ENCODE measurements at regions not wholly inside any gene's neighbourhood (a gene's known extent, or its start where the extent isn't known, plus 50 kb on each side); places are given as distances from the start of the nearest gene placed in this dataset.

DNA sequence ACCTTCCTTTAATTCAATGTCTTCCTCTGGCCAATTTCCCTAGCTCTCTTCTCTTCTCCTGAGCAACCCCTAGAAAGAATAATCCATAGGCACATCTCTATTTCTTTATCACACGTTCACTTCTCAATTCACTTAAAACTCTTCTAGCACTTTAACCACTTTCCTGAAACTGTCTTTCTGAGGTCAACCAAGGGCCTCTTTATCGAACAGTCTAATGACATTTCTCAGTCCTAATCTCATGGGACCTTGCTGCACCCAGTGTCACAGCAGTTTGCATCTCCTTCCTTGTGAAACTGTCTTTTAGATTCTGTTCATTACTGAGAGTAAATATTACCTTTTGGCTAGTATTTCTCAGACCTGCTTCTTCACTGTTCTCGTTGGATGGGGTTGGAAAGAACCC is 285.3 kb upstream of the RASGEF1B start:
- no peak overlapping the region for H3K27ac ChIP-seq (ENCODE audit: insufficient read depth, low read length)
- H3K36me3 ChIP-seq (ENCODE audit: control insufficient read depth, insufficient read depth, low read length), result no peaks in the 10 kb centered on the region
- no peak overlapping the region for H2AFZ ChIP-seq (ENCODE audit: low read length)
- H3K4me2 ChIP-seq (ENCODE audit: extremely low read depth, insufficient read depth, low read length), result no peak overlapping the region
- TF ChIP-seq, protein P1, sequence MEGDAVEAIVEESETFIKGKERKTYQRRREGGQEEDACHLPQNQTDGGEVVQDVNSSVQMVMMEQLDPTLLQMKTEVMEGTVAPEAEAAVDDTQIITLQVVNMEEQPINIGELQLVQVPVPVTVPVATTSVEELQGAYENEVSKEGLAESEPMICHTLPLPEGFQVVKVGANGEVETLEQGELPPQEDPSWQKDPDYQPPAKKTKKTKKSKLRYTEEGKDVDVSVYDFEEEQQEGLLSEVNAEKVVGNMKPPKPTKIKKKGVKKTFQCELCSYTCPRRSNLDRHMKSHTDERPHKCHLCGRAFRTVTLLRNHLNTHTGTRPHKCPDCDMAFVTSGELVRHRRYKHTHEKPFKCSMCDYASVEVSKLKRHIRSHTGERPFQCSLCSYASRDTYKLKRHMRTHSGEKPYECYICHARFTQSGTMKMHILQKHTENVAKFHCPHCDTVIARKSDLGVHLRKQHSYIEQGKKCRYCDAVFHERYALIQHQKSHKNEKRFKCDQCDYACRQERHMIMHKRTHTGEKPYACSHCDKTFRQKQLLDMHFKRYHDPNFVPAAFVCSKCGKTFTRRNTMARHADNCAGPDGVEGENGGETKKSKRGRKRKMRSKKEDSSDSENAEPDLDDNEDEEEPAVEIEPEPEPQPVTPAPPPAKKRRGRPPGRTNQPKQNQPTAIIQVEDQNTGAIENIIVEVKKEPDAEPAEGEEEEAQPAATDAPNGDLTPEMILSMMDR (conservative IDR thresholded peaks at IDR 0.05 in 1 of 2, IDR thresholded peaks at IDR 0.05 in 1 of 2; ENCODE audit: low read depth in 1 of 2, low read length in 2 of 2), result no peak
- no peak for TF ChIP-seq EZH2 (IDR thresholded peaks at IDR 0.05; ENCODE audit: low read length, missing control alignments)
- DNase-seq (ENCODE audit: low read depth in 2 of 2), result no peak
- no peaks in the 10 kb centered on the region for H3K4me1 ChIP-seq (ENCODE audit: control insufficient read depth, extremely low read depth, insufficient read depth, low read length)
- no peaks in the 10 kb centered on the region for H3K9me3 ChIP-seq (ENCODE audit: control insufficient read depth, insufficient read depth, low read depth, low read length)
- no peaks in the 10 kb centered on the region for H3K79me2 ChIP-seq (ENCODE audit: control insufficient read depth, insufficient read depth, low read length)
- H4K20me1 ChIP-seq (ENCODE audit: control insufficient read depth, extremely low read depth, insufficient read depth, low read length), result no peaks in the 10 kb centered on the region
- no peaks in the 10 kb centered on the region for H3K27me3 ChIP-seq (ENCODE audit: control insufficient read depth, insufficient read depth, low read length)
- no peak overlapping the region for H3K9ac ChIP-seq (ENCODE audit: insufficient read depth, low read length)
- H3K4me3 ChIP-seq (replicated peaks in 1 of 4; ENCODE audit: control extremely low read depth in 1 of 4, insufficient read depth in 1 of 4, low read depth in 3 of 4, low read length in 4 of 4), result no peak overlapping the region

DNA sequence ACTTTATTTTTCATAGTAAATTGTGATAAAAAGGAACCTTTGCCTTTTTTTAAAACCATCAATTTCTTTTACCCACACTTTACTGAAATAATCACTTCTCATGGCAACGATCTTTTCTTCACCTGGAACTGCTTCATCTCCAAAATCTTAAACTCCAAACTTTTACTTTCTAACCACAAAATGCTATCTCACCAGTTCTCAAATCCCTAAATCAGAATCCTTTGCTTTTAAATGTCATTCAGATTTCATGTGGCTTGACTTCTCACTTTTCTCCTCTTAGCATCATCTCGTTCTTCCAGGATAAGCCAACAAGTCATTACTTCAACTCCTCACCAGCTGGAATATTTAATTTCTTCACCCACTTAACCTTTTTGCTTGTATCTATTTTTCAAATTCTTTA is 284.3 kb upstream of the RASGEF1B start:
- Histone ChIP-seq H3K9me3 (ENCODE audit: control insufficient read depth, insufficient read depth, low read depth, low read length) (no peaks in the 10 kb centered on the region), H3K4me3 (replicated peaks in 1 of 4; ENCODE audit: control extremely low read depth in 1 of 4, insufficient read depth in 1 of 4, low read depth in 3 of 4, low read length in 4 of 4) (no peak overlapping the region), H3K36me3 (ENCODE audit: control insufficient read depth, insufficient read depth, low read length) (no peaks in the 10 kb centered on the region)

DNA sequence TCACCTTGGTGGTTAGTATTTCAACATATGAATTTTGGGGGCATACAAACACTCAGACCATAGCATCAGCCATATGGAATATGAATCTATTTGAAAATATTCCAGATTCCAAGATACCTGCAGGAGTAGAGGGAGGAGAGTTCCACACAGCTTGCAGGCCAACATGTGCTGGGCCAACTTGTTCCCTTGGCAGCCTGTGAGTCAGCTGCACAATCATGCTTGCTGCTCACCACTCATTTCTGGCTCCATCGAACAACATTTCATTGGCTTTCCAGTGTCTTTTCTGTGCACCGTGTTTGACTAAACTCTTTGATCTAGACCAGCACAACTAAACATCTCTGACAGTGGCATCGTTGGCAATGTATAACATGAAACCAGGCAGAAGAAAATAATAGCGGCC is 282.5 kb upstream of the RASGEF1B start:
- DNase-seq (ENCODE audit: low read depth in 2 of 2), result no peak
- Histone ChIP-seq H3K4me3 (replicated peaks in 1 of 4; ENCODE audit: control extremely low read depth in 1 of 4, insufficient read depth in 1 of 4, low read depth in 3 of 4, low read length in 4 of 4) (no peak overlapping the region), H3K9me3 (ENCODE audit: control insufficient read depth, insufficient read depth, low read depth, low read length) (no peaks in the 10 kb centered on the region), H3K79me2 (ENCODE audit: control insufficient read depth, insufficient read depth, low read length) (no peaks in the 10 kb centered on the region), H3K4me1 (ENCODE audit: control insufficient read depth, extremely low read depth, insufficient read depth, low read length) (no peaks in the 10 kb centered on the region), H3K9ac (ENCODE audit: insufficient read depth, low read length) (no peak overlapping the region), H3K36me3 (ENCODE audit: control insufficient read depth, insufficient read depth, low read length) (no peaks in the 10 kb centered on the region), H4K20me1 (ENCODE audit: control insufficient read depth, extremely low read depth, insufficient read depth, low read length) (no peaks in the 10 kb centered on the region), H3K4me2 (ENCODE audit: extremely low read depth, insufficient read depth, low read length) (no peak overlapping the region), H3K27me3 (ENCODE audit: control insufficient read depth, insufficient read depth, low read length) (no peaks in the 10 kb centered on the region), H3K27ac (ENCODE audit: insufficient read depth, low read length) (no peak overlapping the region), H2AFZ (ENCODE audit: low read length) (no peak overlapping the region)
- TF ChIP-seq, protein P1 (conservative IDR thresholded peaks at IDR 0.05 in 1 of 2, IDR thresholded peaks at IDR 0.05 in 1 of 2; ENCODE audit: low read depth in 1 of 2, low read length in 2 of 2), result no peak
- TF ChIP-seq EZH2 (IDR thresholded peaks at IDR 0.05; ENCODE audit: low read length, missing control alignments), result no peak

More for the DNA sequence above, 284.3 kb upstream of the RASGEF1B start:
- DNase-seq (ENCODE audit: low read depth in 2 of 2), result no peak
- TF ChIP-seq, protein P1 (conservative IDR thresholded peaks at IDR 0.05 in 1 of 2, IDR thresholded peaks at IDR 0.05 in 1 of 2; ENCODE audit: low read depth in 1 of 2, low read length in 2 of 2), result no peak
- Histone ChIP-seq H3K4me1 (ENCODE audit: control insufficient read depth, extremely low read depth, insufficient read depth, low read length) (no peaks in the 10 kb centered on the region), H3K79me2 (ENCODE audit: control insufficient read depth, insufficient read depth, low read length) (no peaks in the 10 kb centered on the region), H2AFZ (ENCODE audit: low read length) (no peak overlapping the region), H3K27ac (ENCODE audit: insufficient read depth, low read length) (no peak overlapping the region), H3K9ac (ENCODE audit: insufficient read depth, low read length) (no peak overlapping the region), H3K4me2 (ENCODE audit: extremely low read depth, insufficient read depth, low read length) (no peak overlapping the region), H4K20me1 (ENCODE audit: control insufficient read depth, extremely low read depth, insufficient read depth, low read length) (no peaks in the 10 kb centered on the region), H3K27me3 (ENCODE audit: control insufficient read depth, insufficient read depth, low read length) (no peaks in the 10 kb centered on the region)
